BE2C (cell line): ENCODE measurements at regions not wholly inside any gene's neighbourhood (a gene's known extent, or its start where the extent isn't known, plus 50 kb on each side); places are given as distances from the start of the nearest gene placed in this dataset.

Source experiments
- DNase-seq: peaks from one replicate; pipeline ENCODE4 v3.0.0-alpha.2; 2020
- H3K27me3 ChIP-seq: fragments of 250-450 bp; sonication (Bioruptor Pico); 2 replicates; pipeline ENCODE4 v1.5.1; 2020; ENCODE audit warnings: mild to moderate bottlenecking
- H3K36me3 ChIP-seq: fragments of 250-450 bp; sonication (Bioruptor Pico); 2 replicates; pipeline ENCODE4 v1.5.1; 2020; ENCODE audit warnings: mild to moderate bottlenecking
- H3K4me1 ChIP-seq: fragments of 250-450 bp; sonication (Bioruptor Pico); 2 replicates; pipeline ENCODE4 v1.5.1; 2020
- H3K4me3 ChIP-seq: 2 replicates; pipeline ENCODE4 v1.5.1; 2011; ENCODE audit warnings: low read depth, low read length
- H3K9me3 ChIP-seq: fragments of 250-450 bp; sonication (Bioruptor Pico); 2 replicates; pipeline ENCODE4 v1.5.1; 2020
- CTCF ChIP-seq: IDR thresholded peaks from 2 replicates; pipeline ENCODE4 v1.5.1; 2012; ENCODE audit warnings: mild to moderate bottlenecking, low read depth, low read length

GRCh38 chr7:1364068-1364905 is 95.0 kb downstream of the MICALL2 start:
- no peaks in the 10 kb centered on the region for H3K4me1 ChIP-seq
- H3K36me3 ChIP-seq = no peaks in the 10 kb centered on the region
- H3K9me3 ChIP-seq = no peaks in the 10 kb centered on the region; the same call in 1 of the 2 replicates
- peaks cover 71% of the 10 kb centered on the region for H3K27me3 ChIP-seq
- DNase-seq = no peak
- TF ChIP-seq CTCF = no peak
- H3K4me3 ChIP-seq = no peak overlapping the region

- Histone ChIP-seq H3K36me3 (no peaks in the 10 kb centered on the region), H3K4me3 (no peak overlapping the region), H3K9me3 (no peaks in the 10 kb centered on the region; the same call in 1 of the 2 replicates), H3K4me1 (no peaks in the 10 kb centered on the region), H3K27me3 (peaks cover 75% of the 10 kb centered on the region)
- no peak for DNase-seq
- TF ChIP-seq CTCF = no peak
Observed at GRCh38 chr7:1364906-1365570, 94.2 kb downstream of the MICALL2 start.

GRCh38 chr7:1365846-1366245 is 93.4 kb downstream of the MICALL2 start:
- H3K36me3 ChIP-seq = no peaks in the 10 kb centered on the region
- no peak overlapping the region for H3K4me3 ChIP-seq
- no peaks in the 10 kb centered on the region for H3K4me1 ChIP-seq
- TF ChIP-seq CTCF = no peak
- H3K27me3 ChIP-seq = peaks cover 77% of the 10 kb centered on the region
- H3K9me3 ChIP-seq = no peaks in the 10 kb centered on the region; the same call in 1 of the 2 replicates
- no peak for DNase-seq

GRCh38 chr7:1366801-1367405 is 92.4 kb downstream of the MICALL2 start:
- no peak overlapping the region for H3K4me3 ChIP-seq
- H3K4me1 ChIP-seq = no peaks in the 10 kb centered on the region
- no peaks in the 10 kb centered on the region; the same call in 1 of the 2 replicates for H3K9me3 ChIP-seq
- H3K27me3 ChIP-seq = peaks cover 83% of the 10 kb centered on the region
- H3K36me3 ChIP-seq = no peaks in the 10 kb centered on the region
- TF ChIP-seq CTCF = no peak
- DNase-seq = no peak

GRCh38 chr7:1367501-1368183 is 91.6 kb downstream of the MICALL2 start:
- DNase-seq = no peak
- H3K9me3 ChIP-seq = no peaks in the 10 kb centered on the region; the same call in 1 of the 2 replicates
- H3K4me1 ChIP-seq = no peaks in the 10 kb centered on the region
- no peak overlapping the region for H3K4me3 ChIP-seq
- TF ChIP-seq CTCF = no peak
- H3K36me3 ChIP-seq = no peaks in the 10 kb centered on the region
- peaks cover 84% of the 10 kb centered on the region for H3K27me3 ChIP-seq
